Neural progenitor cell (in vitro differentiated cells): ENCODE measurements at regions not wholly inside any gene's neighbourhood (a gene's known extent, or its start where the extent isn't known, plus 50 kb on each side); places are given as distances from the start of the nearest gene placed in this dataset.

ENCODE experiments used
- CTCF ChIP-seq: fragments of 200-600 bp; sonication (generic); IDR thresholded peaks from 2 replicates; pipeline ENCODE4 v1.5.1; 2017; ENCODE audit warnings: antibody characterized with exemption, mild to moderate bottlenecking
- EZH2 ChIP-seq: fragments of 200-600 bp; sonication (generic); IDR thresholded peaks from 2 replicates; pipeline ENCODE4 v1.6.1; 2017; ENCODE audit warnings: antibody characterized with exemption, mild to moderate bottlenecking, moderate library complexity

GRCh38 chr19:32199501-32200040 is 145.8 kb upstream of the ZNF507 start:
- no peak for TF ChIP-seq CTCF
- no peak for TF ChIP-seq EZH2
